NCI-H2029 treated with DMSO at 0.1 percent for 48 hours (cell line): ENCODE measurements at regions not wholly inside any gene's neighbourhood (a gene's known extent, or its start where the extent isn't known, plus 50 kb on each side); places are given as distances from the start of the nearest gene placed in this dataset.
A peak's percentile ranks its signal among the peaks of the same experiment; 100 is the strongest.

Experiments used
- DNase-seq: peaks from one replicate; lab custom pipeline; 2025; lab: John Stamatoyannopoulos, UW

- no peak for DNase-seq
These were observed 59.4 kb upstream of the ASIC2 start for GRCh38 chr17:33352526-33352925.

GRCh38 chr17:33356266-33356665, 63.2 kb upstream of the ASIC2 start:
- no peak for DNase-seq

DNA sequence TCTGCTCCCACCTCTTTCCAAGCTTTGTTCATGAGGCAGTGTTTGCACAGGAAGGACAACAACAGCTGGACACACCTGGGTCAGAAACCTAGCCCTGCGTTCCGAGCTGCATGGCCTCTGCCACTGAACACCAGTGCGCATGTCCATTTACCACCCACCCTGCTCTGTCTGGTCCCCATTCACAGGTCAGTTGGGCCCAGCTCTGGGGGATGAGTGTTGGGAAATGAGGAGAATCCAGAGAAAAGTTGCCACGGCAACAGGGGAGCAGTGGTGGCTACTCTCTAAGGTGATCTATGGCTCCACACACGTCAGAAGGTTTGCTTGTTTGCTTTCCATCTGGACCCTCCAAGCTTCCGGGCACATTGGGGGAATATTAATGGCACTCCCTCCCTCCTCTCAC, 70.4 kb upstream of the ASIC2 start:
- no peak for DNase-seq

DNA sequence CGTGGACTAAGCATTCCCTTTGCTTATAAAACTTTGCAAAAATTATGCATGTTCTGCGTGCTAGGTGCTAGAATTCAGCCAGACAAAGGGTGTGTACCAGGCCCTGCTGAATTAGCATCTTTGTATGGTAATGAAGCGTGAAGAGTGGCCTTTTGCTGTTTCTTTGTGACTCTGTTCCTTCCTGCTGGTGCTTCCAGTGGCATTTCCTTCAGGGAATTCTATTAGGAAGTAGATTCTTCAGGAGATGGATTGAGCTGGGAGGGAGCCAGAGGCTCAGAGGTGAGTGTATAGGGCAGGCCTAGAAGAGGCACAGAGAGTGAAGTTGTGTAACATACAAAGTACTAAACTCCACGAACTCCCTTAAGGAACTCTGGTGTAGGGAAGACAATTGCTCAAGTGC, 73.9 kb upstream of the ASIC2 start:
- no peak for DNase-seq

GRCh38 chr17:33369149-33369548, 76.1 kb upstream of the ASIC2 start:
- no peak for DNase-seq

DNA sequence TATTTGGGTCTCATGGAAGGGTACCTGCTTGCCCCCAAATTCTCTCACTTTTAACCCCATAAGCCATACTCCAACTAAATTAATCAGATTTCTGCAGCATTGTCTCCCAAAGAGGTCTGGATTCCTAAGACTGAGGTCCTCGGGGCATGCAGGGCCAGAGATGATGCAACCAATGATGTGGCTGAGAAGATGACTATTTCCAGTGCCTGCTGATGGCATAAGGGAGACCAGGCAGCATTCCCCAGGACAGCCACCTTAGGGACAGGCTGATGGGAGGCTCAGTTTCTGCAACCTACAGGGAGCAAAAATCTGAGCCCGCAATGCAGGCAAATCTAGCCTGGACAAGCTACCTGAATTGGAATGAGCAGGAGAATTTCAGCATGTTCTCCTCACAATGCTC, 76.8 kb upstream of the ASIC2 start:
- no peak for DNase-seq

DNA sequence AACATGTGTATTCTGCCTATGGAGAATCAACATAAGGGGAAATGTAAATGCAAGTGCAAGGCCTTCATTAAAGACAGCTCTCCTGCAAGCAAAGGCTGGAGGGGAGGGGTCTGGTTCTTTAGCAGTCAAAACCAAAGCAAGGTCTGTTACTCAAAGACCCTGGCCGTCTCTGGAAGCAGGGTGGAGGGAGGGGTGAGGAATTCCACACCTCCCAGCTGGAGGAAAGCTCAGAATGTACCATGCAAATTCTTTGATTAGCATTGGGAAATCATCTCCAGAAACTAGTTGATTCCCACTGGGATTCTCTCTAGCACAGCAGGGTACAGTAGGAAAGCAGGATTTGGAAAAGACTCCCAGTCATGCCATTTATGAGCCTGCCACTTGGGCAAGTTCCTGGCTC, 77.3 kb upstream of the ASIC2 start:
- DNase-seq = no peak

DNA sequence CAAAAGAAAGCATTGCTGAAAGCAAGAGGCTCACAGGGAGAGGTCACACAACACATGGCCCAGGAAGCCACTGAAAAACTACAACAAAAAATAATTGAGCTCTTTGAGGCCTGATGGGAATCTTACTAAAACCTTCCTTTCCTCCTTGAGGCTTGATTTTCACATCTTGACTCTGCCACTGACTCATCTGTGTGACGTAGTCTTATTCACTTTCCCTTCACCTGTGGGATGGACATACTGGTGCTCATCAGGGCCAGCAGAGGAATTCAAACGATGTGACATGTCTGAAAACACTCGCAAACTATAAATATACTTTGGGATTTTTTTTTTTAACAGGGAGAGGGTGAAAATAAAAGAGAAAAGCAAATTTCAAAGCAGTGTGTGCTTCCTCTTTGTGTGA, 78.3 kb upstream of the ASIC2 start:
- DNase-seq = no peak

DNA sequence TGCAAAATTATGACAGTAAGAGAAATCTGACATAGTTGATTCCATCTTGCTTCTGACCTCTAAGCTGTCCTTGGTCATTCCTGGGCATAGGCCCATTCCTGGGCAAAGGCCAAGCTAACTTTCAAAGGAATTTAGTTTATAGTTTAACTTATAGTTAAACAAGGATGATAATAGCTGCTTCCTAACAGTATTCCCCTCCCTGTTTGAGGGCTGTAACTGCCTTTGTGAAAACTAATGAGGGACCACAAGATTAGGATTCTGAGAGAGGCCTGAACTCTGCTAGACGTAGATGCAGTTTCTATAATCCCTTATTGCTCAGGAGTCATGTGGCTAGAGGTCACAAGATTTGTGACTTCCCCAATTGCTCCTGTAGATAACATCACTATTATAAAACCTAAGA, 80.2 kb upstream of the ASIC2 start:
- no peak for DNase-seq

DNA sequence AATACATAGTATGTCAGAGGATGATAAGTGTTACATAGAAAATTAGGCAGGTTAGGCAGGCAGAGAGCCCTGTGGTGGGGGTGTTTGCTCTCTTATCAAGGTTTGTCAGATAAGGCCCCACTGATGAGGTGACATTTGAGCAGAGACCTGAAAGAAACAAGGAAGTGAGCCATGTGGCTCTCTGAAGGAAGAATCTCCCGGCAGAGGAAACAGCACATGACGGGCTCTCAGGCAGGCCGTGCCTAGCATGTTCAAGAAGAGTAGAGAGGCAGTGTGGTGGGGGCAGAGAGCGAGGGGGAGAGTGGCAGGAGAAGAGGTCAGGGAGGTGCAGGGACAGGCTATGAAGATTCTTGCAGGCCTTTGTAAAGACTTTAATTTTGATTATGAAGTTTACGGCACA, 82.0 kb upstream of the ASIC2 start:
- DNase-seq = no peak

DNA sequence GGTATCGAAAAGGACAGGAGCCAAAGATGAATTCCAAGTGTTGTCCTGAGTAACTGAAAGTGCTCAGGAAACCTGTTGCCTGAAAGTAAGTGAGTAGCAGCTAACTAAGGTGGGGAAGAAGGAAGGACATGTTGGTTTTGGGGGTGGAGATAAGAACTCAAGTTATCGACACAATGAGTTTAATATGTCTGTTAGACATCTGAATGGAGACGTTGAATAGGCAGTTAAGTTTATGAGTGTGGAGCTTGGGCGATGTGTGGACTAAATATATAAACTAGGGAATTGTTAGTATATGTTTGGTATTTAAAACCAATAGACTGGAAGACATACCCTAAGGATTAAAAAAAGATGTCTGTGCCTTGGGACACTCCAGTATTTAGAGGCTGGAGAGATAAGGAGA, 82.7 kb upstream of the ASIC2 start:
- DNase-seq = no peak

DNA sequence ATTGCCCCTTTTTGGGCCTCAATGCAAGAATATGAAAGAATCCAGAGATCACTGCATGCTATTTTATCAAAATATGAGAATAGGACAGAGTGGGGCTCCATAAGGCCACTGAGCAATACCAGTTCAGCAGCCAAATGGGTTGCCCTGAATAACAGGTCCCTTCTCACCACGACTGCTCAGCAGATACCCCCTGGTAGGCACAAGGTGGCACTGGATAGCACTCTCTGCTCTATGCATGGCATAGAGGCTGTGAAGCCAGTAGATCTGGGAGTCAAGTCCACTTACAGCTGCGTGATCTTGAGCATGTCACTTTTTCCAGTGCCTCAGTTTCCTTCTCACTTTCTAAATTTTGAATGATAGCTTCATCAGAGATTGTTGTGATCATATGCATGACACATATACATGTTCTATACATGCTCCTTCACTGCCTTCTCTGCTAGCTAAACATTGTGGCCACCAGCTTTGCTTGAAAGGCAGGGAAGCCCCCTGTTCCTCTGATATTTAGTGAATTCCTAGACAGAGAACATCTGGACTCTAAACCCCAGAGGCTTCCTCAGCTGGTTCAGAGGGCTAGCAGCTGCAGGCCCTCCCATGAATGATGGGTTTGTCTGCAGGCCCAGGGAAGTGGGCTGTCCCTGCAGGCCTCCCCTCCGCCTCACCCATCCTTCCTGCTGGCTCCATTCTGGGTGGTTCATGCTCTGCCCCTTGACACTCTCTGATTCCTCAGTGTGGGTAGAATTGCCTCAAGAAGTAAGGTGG, 84.9 kb upstream of the ASIC2 start:
- no peak for DNase-seq

DNA sequence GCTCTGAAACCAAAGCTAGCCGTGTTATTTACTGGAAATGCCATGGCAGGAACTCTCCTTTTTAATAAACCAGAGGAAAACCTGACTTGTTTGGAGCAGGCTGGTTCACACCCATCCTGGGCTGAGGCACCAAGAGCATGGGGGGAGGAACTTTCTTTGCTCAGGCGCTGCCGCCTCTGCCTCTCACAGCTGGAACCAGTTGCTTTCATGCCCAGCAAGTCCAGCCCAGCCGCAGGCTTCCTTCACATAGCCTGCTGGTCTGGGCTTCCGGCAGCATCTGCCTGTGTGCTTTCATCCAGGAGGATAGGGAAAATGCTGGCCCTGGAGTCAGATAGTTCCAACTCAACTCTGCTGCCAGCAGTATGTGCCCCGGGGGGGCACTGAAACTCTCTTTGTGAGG, 88.1 kb upstream of the ASIC2 start:
- no peak for DNase-seq

DNA sequence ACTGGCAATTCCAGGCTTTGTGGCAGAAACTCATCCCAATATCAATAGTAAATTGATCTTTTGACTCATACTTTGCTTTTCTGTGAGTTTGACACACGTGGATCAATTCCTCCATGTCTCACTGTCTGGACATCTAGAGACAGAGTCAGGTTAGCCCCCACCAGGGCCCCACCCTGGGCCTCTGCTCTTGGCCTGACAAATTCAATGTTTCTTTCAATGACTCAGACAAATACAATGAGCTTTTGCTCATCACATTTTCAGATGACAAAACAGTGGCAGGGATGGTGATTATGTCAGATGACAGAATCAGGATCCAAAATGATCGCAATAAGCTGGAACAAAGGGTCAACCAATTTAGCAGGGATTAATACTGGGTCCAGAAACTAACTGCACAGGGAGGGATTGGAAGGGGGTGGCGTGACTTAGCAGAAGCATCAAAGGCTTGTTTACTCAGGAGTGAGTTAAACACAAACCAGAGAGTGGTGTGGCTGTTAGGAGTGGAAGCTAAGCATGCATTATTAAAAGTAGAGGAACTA, 90.5 kb upstream of the ASIC2 start:
- DNase-seq = no peak

DNA sequence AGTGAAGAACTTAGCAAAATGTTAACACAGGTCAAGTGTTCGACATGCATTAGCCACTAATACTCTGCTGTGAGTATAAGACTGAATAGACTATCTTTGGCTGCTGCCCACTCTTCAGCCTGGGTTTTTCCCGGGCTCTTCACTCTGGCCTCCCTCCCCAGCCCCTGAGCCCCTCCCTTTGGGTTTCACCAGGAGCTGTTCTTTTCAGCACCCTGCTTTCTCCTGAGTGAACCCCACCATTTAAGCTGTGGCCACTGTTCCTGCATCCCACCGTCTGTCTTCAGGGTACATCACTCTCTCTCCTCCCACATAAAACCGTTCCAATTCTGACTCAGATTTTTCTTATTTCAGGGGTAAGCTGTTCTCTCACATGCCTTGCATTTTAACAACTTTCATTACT, 92.0 kb upstream of the ASIC2 start:
- no peak for DNase-seq

DNA sequence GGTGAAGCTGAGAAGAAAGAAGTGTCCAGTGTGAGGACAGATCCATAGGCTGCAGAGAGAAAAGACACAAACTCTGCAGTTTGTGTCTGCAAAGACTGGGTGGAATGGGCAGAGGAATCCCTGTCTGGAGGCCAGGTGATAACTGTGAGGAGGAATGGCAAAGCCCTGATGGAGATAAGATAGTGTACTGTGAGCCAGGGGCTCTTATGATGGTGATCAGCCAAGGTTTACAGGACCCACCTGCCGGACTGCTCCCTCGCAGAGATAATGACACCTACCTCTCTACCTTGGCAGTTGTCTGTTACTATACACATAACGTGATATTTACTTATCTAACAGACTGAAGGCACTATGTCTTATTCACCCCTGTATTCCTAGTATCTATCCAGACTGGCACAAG, 92.6 kb upstream of the ASIC2 start:
- peak; percentile 26 for DNase-seq

GRCh38 chr17:33387406-33387805, 94.3 kb upstream of the ASIC2 start:
- DNase-seq = no peak

DNA sequence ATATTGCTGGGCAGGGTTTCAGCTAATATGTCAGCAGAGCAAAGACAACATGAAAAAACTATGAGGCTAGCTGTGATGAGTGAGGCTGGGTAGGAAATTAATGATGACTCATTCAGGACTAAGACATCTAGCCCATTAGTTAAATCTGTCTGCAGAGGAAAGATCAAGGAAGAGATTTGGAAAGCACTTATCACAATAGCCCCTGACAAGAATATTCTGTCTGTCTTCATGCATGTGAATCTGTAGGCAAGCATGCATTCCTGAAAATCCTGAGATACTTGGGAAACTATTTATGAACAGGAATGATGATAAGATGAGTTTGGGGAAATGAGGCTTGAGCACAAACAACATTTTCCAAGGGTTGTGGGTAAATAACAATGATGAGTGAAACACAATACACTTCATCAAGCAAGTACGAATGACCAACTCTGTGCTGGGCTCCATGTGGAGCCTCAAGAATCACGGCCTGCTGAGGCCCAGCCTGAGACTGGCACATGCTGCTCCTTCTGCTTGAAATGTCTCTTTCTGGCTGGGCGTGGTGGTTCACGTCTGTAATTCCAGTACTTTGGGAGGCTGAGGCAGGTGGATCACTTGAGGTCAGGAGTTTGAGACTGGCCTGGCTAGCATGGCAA, 96.5 kb upstream of the ASIC2 start:
- no peak for DNase-seq

DNA sequence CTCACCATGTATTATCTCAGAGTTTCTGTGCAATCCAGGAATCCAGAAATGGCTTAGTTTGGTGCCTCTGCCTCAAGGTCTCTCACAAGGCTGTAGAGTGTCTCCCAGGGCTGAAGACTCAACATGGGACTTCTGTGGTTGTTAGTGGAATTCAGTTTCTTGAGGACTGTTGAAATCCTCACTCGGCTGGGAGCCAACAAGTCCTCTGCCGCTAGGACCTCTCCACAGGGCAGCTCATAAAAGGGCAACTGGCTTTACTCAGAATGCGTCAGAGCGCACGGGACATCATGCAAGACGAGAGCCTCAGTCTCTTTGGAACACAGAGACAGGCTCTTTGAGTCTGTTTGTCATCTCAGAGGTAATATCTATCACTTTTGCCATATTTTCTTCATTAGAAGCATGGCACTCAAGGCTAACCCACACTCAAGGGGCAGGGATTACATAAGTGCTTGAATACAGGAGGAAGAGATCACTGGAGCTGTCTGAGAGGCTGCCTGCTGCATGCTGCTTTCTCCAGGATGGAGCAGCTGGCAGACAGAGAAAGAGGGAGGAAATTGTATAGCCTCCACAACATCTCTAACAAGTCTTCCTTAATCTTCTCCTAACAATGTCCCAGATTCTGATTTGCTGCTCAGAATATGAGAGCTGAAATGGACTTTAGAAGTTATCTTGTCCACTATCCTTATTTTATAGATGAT, 97.5 kb upstream of the ASIC2 start:
- no peak for DNase-seq

DNA sequence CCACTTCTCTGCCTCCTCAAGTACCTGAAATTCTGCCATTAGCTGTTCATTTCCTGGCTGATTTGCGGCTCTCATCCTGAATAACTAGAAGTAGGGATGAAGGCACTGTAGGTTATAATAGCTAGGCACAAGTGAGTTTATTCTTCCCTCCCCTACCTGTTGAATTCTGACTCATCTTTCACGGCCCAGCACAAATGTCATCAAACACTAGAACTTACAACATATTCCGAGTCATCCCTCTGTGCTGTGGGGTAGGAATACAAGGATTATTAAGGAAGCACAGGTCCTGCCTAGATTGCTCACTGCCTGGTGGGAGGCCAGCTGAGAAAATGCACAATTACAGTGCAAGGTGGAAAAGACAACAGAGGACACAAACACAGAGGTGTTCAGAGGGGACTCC, 103.7 kb upstream of the ASIC2 start:
- DNase-seq = no peak

DNA sequence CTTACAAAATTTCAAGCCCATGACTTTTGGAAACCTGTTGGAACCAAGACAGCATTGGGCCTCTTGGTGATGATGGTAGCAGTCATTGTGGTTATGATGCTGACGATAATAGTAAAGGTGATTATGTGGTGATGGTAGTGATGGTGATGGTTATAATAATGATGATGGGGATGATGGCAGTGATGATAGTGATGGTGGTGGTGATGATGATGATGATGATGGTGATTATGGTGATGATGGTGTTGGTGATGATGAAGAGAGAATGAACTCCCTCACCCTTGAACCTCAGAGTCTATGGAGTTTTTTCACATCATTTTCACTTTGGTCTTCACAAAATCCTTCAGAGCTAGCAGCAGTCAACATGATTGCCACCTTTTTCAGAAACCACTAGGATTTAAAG, 105.3 kb upstream of the ASIC2 start:
- no peak for DNase-seq

DNA sequence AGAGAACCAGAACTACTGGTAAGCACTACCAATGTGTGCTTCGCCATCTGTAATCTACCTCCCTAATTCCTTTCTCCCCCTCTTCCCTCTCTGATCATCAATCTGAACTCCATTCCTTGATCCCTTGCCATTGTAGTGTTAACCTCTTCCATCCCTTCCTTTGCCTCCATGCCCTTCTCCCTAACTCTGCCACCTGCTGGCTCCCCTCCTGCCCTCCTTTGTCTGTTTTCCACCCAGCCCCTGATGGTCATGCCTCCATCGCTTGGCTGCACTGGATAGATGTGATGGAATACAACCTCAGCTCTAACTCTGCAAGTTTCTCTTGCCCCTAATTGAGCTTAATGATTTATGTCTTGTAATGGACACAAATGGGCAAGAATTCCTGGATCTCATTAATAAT, 108.2 kb upstream of the ASIC2 start:
- DNase-seq = no peak

GRCh38 chr17:33403194-33403593, 110.1 kb upstream of the ASIC2 start:
- DNase-seq = no peak
